GM19395 (cell line): ENCODE measurements at regions not wholly inside any gene's neighbourhood (a gene's known extent, or its start where the extent isn't known, plus 50 kb on each side); places are given as distances from the start of the nearest gene placed in this dataset.
"Not testable (repeated sequence)": the region's sequence is repeated elsewhere in the genome, so short reads cannot be mapped to it uniquely, and the experiment has no call there.

Source experiments
- ATAC-seq: cut with Tn5 transposase; IDR thresholded peaks from one replicate; pipeline ENCODE4 v1.9.1; 2021; ENCODE audit warnings: mild to moderate bottlenecking, moderate library complexity; ENCODE audit not compliant: unreplicated experiment

- ATAC-seq = no peak
Observed at GRCh38 chr5:136924490-136924889, 559.1 kb upstream of the TRPC7 start.

GRCh38 chr5:136910625-136911024, 545.3 kb upstream of the TRPC7 start:
- ATAC-seq = no peak

DNA sequence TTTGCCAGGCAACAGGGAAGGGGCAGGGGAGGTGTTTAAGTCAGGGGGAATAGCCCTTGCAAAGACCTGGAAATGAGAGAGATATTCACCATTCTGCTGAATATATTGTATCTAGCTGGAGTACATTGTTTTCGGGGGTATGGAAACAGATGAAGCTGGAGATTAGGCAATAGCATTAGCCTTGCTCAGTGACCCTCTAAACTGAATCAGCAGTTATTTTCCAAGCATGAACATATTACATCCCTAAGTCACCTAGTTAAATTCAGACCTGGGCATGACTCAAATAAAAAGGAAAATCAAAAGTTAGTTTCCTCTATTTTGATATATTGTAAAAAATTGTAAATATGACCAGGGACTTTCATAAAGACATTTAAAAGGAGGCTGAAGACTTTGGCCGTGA, 544.6 kb upstream of the TRPC7 start:
- no peak for ATAC-seq

GRCh38 chr5:136907371-136907770, 542.0 kb upstream of the TRPC7 start:
- no peak for ATAC-seq

DNA sequence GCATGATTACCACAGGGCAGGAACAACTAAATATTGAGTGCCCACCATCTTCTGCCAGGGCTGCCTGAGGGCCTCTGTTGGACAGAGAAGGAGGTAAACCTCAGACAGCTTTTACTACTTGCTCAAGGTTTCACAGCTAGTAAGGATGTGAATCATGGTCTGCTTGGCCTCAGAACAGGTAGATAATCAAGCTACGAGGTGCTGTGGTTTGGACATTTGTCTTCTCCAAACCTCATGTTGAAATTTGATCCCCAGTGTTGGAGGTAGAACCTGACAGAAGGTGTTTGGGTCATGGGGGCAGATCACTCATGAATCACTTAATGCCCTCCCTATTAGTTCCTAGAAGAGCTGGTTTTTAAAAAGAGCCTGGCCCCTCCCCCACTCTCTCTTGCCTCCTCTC, 541.2 kb upstream of the TRPC7 start:
- ATAC-seq = no peak

- ATAC-seq = no peak
Observed at GRCh38 chr5:136905571-136905970, 540.2 kb upstream of the TRPC7 start.

DNA sequence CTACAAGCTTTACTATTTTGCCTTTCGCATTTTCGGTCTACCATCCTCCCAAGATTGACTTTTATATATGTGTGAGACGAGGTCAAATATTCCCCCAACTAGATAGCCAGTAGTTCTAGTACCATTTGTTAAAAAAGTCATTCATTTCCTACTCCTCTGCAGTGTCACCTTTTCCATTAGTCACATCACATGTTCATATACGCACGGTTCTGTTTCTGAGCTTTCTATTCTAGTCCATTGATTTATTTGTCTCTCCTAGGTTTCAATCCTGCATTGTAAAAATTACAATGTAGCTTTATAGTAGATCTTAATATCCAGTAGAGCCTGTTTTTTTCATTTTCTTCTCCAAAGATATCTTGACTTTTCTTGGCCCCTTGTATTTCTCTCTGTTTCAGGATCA, 528.7 kb upstream of the TRPC7 start:
- ATAC-seq = no peak

DNA sequence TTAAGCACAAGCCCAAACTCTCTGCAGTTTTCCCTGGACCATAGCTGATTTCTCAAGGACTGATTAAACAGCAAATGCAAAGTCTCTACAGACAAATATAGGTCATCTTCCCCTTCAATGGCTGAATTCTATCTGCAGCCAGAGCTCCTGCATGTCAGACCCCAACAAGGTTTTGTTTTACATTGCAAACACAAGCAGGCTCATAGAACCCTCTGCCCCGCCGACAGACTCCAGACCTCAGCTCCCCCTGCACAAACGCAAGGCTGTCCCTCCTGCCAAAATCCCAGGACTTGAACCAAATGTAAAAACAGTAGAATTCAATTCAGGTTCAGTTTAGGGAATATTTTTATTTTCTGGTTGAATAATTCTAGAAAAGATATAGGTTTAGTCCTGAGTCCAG, 526.7 kb upstream of the TRPC7 start:
- no peak for ATAC-seq

GRCh38 chr5:136891175-136891972, 526.0 kb upstream of the TRPC7 start:
- ATAC-seq = no peak

DNA sequence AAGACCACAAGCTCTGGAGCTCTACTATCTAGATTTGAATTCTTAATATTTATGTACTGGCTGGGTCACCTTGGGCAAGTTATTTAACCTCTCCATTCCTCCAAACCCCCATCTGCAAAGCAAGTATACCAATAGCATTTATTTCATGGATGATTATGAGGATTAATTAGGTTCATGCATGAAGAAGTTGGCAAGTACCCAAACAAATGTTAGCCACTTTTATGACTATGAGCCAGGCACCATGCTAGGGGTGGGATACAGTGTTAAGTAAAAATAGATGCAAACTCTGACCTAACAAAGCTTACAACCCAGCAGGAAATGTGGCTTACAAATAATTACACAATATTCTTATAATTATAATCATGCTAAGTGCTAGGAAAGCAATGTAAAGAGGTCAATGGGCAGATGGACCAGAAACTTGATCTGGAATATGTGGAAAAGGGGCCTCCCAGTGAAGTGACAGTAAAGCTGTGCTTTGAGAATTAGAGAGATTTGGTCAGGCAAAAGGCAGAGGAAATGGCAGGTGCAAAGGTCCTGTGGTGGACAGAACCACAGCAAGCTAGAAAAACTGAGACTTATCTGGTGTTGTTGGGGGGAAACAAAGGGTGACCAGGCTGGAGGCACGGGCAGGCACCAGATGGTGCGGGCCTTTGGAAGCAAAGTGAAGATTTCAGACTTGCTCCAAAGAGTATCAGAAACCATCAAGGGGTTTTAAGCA, 525.2 kb upstream of the TRPC7 start:
- ATAC-seq = no peak

DNA sequence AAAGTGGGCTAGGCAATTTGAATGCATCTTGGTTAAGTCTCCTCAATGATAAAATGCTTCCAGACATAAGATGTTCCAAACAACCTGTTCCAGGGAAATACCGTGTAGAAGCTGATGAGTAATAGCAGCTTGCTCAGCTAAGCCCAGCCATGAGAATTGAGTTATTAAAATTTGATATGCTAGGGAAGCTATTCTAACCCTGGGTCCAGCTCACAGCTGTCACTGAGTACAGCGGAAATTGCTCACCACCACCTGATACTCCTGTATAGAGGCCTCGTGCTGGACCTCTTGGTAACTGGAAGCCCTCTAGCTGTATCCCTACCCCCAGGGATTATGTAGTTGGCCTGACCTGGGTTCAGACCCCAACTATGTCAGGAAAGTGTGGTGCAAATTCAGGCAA, 521.3 kb upstream of the TRPC7 start:
- no peak for ATAC-seq

DNA sequence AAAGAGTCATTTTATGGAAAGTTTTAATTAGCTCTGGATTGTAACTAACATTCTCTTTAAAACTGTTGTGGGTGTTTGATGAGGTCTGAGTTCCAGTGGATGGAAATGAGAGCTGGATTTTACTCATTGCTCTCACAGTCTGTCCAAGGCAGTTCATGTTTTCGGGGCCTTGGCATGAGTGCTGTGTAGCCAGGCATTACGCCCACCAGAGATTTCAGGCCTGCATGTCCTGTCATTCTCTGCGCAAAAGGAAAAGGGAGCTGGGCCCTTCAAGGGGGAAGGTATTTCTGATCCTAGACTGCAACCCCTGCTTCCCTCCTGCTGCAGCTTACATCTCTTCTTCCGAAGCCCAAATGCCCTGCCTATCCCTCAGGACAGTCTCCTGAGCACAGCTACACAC, 499.6 kb upstream of the TRPC7 start:
- ATAC-seq = no peak

DNA sequence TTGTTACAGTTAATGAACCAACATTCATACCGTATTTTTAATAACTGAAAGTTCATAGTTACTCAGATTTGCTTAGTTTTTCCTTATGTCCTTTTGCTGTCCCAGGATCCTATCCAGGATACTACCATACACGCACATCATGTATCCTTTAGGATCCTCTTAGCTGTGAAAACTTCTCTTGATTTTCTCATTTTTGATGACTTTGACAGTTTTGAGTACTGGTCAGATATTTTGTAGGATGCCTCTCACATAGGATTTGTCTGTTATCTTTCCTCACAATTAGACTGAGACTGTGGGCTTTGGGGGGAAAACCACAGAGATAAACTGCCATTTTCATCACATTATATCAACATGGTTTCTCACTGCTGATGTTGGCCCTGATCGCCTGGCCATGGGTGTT, 491.3 kb upstream of the TRPC7 start:
- no peak for ATAC-seq

GRCh38 chr5:136853971-136854370, 488.6 kb upstream of the TRPC7 start:
- no peak for ATAC-seq

DNA sequence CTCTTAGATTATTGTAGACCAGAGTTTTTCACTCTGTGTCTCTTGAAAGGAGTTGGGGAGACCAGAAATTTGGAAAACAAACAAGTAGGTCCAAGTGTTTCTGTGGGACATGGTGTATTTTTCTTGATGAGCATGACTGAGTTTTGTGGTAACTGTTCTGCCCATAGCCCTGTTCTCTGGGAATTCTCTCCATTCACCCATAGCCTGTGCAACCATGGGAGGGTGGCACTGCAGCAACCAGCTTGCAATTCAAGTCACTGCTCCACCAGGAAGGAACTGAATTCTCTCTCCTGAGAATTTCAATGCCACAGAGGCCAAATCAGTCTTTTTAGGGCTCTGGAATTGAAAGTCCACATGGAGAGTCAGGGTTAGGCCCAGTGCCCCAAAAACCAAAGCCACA, 475.3 kb upstream of the TRPC7 start:
- no peak for ATAC-seq

DNA sequence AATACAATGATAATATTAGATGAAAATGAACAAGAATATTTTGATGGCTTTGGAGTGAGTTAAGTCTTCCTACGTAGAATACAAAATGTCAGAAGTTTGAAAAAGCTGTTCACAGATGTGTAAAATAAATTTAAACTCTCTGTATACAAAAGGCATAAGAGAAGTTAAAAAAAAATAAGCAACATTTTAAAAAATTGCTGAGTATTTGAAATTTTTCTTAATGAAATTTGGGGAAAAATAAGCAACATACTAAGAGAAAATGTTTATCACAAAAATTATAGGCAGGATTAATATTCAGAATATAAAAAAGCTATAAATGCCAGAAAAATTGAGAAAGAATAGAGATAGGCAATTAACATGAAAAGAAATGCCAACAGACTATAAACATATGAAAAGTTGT, 470.7 kb upstream of the TRPC7 start:
- no peak for ATAC-seq

DNA sequence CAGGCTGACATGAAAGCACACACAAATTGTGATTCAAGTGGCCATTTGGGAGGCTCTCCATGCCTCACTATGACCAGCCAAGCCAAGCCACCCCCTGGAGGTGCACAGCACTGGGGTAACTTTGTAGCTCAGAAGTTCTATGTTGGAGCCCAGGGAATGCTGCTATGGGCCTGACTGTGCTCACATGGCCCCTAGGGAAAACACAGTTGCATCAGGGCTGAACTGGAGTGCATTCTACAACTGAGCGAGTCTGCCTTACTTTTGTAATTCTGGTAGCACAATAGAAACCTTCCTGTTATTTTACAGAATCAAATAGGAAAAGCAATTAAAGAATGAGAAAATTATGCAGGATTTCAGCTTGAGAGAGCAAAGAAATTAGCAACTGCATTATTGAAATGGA, 455.5 kb upstream of the TRPC7 start:
- no peak for ATAC-seq

- no peak for ATAC-seq
Observed at GRCh38 chr5:136819526-136820302, 454.4 kb upstream of the TRPC7 start.

- no peak for ATAC-seq
Observed at GRCh38 chr5:136816327-136816726, 451.0 kb upstream of the TRPC7 start.

DNA sequence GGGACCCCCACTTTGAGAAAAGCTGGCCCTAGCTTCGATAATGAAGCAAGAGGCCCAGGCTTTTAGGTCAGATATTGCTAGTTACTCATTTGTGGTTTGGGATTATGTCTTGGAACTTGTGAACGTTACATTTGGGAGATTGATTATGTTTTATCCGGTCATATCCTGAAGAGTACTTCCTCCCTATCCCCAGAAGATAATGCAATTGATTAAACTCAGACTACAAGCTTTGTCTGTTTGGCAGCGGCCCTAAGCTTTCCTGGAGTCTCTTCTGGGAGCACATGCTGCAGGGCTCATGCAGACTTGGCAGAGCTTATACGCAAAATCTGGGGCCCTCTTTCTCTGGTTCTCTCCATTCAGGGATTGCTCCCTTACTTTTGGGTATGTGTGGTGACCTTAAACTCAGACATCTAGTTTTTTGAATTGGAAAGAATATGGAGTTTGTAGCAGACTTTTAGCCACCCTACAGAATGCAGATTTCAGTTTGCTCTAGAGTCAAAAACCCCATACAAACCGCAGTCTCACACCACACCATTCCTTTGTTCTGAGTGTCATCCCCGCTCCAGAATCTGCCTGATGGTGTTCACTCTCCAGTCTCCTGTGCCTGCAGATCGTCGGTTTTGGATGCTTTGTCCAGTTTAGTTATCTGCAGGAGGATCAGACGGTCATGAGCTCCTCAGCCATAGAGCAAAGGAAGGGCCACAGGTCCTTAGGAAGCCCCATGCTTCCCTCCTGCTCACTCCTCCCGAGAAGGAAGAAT, 449.5 kb upstream of the TRPC7 start:
- no peak for ATAC-seq

GRCh38 chr5:136812270-136812669, 446.9 kb upstream of the TRPC7 start:
- ATAC-seq = not testable (repeated sequence)
